ENCODE measurements at regions not wholly inside any gene's neighbourhood (a gene's known extent, or its start where the extent isn't known, plus 50 kb on each side); places are given as distances from the start of the nearest gene placed in this dataset.

DNA sequence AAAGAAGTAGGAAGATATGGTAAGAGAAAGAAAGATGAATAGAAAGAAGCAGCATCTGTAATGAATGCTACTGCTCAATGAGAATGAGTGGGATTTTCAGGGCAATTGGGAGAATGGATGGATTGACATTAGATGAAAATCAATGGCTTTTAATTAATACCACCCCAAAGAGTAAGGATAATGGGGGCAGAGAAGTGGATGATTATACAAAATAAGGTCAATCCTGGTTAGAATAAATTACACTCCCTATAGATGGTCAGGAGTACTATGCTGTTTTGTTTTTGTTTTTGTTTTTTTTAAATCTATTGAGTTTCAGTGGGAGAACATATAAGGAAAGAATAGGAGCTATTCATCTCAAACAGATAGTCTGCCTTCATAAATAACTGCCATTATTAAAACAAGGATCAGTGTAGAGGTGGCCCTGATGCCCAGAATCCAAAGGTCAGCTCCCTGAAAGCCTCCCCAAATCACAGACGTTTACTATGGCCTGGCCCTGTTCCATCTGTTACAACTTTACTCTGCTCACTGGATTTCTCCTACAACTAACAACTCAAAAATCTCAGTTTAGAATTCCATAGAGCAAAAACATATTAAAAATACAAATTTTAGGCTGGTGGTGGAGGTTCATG lies 535.4 kb upstream of the NRSN1 start:
- no peak for DNase-seq (ENCODE audit: low read depth in 4 of 4, low spot score in 3 of 4)

DNA sequence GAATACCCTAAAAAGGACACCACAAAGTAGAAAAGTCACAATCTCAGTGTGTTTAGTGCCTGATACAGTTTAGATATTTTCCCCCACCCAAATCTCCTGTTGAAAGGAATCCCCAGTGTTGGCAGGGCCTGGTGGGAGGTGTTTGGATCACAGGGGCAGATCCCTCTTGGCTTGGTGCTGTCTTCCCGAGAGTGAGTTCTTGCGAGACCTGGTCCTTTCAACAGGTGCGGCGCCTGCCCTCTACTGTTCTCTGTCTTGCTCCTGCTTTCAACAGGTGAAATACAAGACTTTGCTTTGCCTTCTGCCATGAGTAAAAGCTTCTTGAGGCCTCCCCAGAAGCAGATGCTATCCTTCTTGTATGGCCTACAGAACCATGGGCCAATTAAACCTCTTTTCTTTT lies 534.3 kb upstream of the NRSN1 start:
- DNase-seq (ENCODE audit: low read depth in 4 of 4, low spot score in 3 of 4) = no peak

DNA sequence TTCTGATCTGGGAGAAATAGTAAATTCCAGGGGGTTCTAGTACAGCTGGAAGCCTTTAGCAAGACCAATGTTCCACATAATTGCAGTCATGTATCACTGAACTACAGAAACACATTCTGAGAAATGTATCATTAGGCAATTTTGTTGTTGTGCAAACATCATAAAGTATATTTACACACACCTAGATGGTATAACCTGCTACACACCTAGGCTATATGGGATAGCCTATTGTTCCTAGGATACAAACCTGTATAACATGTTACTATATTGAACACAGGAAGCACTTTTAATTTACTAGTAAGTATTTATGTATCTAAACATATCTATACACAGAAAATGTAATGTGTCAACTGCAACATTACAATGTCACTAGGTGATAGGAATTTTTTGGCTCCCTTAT lies 525.9 kb upstream of the NRSN1 start:
- DNase-seq (ENCODE audit: low read depth in 4 of 4, low spot score in 3 of 4) = no peak

DNA sequence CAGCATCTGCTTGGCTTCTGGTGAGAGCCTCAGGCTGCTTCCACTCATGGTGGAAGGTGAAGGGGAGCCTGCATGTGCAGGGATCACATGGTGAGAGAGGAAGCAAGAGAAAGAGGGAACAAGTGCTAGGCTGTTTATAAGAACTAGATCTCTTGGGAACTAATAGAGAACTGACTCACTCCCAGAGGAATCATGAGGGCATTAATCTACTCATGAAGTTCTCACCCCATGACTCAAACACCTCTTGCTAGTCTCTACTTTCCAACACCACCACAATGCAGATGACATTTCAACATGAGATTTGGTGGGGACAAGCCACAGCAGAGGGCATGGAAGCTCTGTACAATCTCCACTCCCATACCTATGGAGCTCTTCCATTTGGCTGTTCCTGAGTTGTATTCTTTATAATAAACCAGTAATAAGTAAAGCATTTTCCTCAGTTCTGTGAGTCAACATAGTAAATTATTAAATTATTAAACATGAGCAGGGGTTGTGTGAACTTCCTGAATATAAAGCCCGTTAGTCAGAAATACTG lies 524.1 kb upstream of the NRSN1 start:
- no peak for DNase-seq (ENCODE audit: low read depth in 4 of 4, low spot score in 3 of 4)

DNA sequence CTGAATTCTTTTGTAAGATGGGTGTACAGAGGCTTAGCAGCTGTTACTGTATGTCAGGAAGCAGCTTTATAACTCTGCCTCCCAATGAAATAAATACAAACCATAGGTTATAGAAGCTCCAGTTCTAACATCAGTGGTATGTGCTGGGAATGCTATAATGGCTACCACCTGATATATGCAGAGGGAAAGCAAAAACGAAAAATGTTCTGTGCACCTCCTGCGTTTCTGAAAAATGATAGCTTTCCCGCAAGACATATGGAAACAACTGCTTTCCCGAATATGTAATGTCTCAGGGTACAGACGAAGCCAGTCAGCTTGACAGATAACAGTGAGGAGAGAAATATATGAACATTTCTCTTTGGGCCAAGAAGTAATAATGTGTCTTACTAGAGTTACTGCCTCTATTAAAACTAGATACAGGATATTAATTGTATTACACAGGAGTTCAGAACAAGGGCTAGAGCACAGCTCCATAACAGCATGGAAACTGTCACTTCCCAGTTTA lies 517.0 kb upstream of the NRSN1 start:
- DNase-seq (ENCODE audit: low read depth in 4 of 4, low spot score in 3 of 4) = peak in 3 of 4 donors; percentile 37 to 61 (median 55)

DNA sequence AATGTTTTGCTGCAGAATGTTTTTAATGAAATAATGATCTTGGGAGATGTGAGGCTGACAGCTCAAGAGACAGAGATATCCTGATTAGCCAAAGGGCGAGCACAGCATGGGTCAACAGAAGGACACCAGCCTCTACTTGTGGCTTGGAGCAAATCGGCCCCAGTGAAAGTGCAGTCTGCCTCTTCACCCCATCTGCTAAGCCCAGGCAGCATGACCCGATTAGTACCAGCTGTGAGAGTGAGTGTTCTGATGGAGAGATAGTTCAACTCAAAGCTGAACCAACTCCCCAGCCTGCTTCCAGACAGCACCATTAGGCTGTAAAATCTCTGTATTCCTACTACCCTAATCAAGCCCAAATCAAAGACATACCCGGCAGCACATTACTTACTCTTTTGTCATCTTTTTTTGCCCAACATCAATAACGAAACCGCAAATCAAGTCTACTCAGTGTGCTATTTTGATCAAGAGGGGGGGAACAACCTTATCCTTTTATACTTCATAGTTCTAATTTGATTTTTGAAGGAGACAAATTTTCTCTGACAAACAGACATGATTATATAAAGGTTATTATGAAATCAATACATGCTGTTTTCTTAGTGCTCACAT lies 514.1 kb upstream of the NRSN1 start:
- DNase-seq (ENCODE audit: low read depth in 4 of 4, low spot score in 3 of 4) = no peak

DNA sequence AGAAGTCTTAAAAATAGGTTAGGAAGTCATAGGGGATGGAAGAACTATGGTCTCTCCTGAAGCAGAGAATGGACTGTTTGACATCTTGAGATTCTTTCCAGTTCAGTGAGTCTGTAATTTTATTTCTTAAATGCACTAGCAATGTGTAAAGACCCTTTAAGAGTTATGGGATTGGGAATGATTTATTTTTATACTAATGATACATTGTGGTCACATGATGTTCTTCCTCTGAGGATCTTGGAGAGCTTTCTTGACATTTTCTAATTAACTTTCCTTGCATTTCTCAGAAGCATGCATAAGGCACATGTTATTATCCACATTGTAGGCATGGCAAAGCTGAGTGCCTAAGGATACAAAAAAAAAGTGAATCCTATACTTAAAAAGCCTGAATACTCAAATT lies 507.6 kb upstream of the NRSN1 start:
- no peak for DNase-seq (ENCODE audit: low read depth in 4 of 4, low spot score in 3 of 4)

DNA sequence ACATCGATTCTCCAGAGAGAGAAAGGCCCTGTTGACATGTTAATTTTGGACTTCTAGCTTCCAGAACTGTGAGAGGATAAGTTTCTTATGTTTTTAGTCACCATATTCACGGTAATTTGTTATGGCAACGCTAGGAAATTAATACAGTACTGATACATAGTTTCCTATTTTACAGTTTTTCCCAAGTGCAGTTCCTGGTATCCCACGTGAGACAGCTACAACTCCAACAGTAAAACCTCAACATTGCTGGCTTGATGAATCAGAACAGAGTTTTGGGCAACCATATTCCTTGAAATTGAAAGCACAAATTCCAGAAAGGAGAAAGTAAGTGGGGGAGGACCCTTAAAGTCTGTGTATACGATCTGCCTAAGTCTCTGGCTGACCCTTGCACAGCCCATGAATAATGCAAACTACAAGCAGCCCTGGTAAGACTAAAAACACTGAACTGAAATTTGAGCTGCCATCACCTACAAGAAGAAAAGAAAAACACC lies 505.1 kb upstream of the NRSN1 start:
- no peak for DNase-seq (ENCODE audit: low read depth in 4 of 4, low spot score in 3 of 4)

DNA sequence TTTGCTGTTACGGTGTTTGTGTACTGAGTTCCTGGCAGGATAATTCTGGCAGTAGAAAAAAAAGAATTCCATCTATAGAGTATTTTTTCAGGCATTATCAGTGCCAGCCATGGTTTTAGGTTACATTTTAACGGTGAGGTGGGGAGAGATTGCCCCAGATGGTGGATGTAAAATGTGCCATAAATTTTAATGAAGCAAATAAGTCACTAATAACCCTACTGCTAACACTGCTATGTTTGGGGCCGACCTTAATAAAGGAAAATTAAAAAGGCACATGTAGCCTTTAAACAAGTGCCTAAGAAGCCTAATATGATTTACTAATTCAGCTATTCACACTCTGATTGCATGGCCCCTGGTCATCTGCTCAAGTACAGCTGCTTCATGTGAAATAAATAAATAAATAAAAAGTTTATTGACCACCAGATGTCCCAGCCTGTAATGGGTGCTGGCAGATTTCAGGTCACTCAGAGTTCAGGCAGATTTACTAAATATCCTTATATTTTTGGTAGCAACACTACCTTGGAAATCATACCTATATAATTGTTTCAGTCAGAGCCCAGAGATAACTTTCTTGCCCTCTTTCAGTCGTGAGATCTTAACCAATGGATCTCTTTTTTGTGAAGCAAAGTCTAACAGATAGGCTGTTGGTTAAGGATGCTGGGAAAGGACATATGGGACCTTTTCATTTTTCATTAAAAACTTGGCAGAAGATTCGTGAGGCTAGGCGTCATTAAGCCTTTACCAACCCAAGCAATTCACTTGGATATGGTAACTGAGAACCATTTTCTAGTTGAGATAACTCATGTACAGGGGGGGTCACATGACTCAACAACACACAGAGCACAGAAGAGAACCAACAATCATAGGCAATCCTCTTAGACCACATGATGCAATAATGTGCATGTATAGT lies 495.0 kb upstream of the NRSN1 start:
- no peak for DNase-seq (ENCODE audit: low read depth in 4 of 4, low spot score in 3 of 4)

DNA sequence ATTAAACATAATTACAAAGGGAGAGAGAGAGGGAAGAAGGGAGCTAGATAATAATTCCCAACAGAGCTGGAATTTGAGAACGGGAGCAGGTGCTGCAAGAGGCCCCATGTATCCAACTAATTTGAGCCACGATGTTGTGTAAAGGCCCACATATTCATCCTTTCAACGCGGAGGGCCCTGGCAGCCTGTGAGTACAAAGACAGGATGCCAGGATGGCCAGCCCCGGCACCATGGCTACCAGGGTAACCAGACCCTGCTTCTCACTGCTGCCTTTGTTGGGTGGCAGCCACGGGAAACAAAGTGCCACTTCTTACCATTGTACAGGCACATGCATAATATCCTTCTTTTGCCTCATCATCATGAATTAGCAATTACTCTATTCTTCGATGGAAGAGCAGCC lies 492.0 kb upstream of the NRSN1 start:
- DNase-seq (ENCODE audit: low read depth in 4 of 4, low spot score in 3 of 4) = no peak

DNA sequence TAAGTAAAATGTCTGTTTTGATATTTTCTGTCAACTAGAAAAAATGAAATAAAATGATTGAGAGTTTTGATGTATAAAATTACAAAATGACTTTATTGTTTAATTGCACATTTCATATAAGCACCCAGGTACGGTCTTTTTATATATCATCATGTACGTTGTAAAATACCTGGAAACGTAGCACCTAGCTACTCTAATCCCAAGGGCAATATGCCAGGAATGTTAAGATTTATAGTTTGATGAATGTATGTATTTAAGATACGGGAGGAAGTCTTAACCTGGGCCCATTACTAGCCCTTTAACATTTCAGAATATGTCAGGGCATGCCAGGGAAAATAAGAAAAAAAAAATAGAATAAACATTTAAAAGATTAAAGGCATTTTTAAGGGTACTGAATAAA lies 490.9 kb upstream of the NRSN1 start:
- no peak for DNase-seq (ENCODE audit: low read depth in 4 of 4, low spot score in 3 of 4)

DNA sequence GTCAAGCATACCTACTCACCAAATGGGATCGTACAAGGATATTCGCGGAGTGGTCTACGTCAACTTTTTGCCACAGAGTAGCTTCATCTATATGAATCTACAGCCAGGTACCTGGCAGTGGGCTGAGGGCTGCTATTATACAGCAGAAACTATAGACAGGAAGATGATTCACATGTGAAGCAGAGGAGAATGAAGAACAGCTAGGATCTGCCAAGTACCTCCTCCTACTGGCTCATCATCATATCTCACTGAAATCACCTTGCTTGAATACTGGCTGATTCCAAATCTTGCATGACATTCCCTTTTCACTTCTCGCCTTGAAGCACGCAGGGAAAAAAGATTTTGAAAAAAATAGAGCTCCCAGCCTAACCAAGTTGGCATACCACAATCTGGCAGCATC lies 488.7 kb upstream of the NRSN1 start:
- no peak for DNase-seq (ENCODE audit: low read depth in 4 of 4, low spot score in 3 of 4)

DNA sequence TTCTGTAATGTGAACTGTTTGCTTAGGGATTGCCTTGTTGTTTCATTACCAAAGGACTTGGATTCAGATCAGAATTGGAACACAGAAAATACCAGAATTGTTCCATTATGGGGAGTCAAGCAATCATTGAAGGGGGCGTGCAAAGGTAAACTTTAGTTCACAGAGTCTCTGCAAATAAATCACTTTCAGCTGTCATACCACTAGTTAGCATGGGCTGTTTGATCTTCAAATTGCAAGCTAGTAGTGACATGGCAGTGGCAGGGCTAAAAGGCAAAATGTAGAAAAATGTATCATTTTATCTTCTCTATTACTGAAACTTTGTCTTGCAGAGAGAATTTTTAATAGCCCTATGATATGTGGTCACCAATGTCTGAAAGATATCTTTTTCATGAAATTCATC lies 483.2 kb upstream of the NRSN1 start:
- no peak for DNase-seq (ENCODE audit: low read depth in 4 of 4, low spot score in 3 of 4)

DNA sequence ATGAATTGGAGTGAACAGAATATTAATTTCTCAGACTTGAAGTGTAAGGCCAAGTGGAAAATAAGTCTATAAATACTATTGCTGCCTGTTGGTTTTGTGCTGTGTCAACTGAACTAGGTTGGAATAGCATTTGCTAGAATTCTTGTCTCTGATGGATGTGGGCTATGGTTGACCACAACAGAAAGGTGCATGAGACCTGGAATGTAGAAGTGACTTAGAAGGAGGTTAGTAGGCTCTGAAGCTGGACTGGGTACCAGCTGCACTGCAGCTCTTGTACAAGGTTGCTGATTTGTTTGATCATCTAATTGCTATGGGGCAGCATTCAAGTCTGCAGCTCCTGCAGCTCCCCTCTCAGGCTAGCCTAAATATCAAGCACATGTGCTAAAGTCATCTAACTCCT lies 479.0 kb upstream of the NRSN1 start:
- no peak for DNase-seq (ENCODE audit: low read depth in 4 of 4, low spot score in 3 of 4)

DNA sequence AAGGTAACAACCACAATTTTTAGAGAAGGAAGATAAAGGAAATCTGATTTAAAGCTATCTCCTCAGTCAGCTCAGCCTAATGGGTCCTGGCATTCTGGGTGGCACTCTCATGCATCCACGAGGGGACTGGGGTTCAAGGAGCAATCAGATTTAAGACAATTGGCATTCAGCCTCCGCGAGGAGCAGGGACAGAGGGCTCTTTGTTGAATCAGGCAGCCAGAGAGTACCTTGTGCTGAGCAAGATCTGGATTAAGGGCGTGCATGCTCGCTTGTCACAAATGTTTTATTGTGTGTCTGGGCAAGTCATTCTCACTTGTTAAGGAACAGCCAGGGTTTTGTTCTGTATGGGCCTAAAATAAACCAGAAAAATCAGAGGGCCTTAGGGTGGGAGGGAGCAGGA lies 475.3 kb upstream of the NRSN1 start:
- no peak for DNase-seq (ENCODE audit: low read depth in 4 of 4, low spot score in 3 of 4)

DNA sequence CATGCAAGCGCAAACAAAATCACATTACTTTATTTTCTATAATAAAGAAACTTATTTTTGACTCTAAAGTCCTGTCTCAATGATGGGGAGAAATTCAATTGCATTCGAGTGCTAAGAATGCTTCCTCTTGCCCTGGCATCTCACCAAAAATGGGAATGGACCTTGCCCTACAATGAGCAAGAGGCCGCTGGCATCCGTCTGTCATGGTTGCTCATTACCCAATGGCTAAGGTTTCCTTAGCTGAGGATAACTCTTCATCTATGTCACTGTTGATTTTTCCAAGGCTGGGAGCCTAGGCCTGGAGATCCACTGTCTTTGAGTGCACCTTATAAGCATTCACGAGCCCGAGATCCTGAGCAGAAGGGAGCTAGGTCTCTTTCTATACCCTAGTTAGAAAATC lies 471.3 kb upstream of the NRSN1 start:
- DNase-seq (ENCODE audit: low read depth in 4 of 4, low spot score in 3 of 4) = no peak

DNA sequence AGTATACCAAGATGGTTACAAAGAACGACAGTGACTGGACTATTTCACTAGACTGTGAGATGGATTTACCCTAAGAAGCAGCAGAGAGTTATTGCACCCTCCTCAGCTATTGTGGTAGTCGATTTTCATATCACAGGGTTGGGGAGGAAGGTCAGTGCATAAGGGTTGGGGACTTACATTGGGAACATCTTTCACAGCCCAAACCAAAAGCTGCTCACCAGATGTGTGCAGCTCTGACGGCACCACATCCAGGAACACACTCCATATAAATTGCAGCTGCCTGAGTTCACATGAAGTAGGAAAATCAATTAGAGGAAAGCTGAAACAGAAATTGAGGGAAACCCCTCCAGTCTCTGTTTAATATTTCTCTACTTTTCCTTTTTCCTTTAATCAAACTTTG lies 470.5 kb upstream of the NRSN1 start:
- DNase-seq (ENCODE audit: low read depth in 4 of 4, low spot score in 3 of 4) = no peak

DNA sequence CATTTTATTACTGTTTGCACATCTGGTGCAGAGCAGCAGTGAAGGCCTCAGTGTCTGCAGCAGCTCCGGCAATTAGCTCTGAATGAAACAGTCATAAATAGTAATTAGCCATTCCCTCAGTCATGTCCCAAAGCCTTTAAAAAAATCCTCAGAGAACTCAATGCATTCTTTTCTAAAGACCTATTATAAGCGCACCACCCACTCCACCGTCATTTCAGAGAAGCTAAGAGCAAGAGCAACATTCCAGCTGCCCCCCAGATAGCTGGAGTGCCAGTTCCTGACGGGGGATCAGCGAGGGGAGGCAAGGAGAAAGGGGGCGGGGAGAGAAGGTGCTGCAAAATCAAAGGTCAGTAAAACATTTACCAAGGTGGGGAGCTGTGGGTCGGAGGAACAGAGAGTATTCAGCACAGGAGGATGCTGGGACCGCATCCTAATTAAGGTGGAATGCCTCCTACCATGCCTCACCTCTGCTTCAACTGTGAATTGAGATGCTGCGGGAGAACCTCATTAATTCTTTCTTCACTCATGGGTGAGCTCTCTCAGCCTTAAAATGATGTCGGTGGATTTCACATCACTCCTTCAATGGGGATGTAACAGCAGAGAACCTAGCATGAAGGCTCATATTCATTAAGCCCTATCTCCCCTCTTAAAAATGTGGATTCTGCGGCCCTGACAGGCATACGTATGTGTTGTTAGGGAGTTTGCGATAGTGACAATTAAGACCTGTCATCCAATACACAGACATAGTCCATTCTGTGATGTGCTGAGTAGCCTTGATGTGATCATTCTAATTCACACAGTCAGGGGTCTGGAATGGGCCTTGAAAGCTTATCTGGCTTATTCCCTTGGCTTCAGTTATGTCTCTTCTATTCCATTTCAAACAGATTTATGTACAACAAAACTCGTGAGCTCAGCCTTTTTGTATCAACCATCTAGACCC lies 469.5 kb upstream of the NRSN1 start:
- DNase-seq (ENCODE audit: low read depth in 4 of 4, low spot score in 3 of 4) = peak in 1 of 4 donors; percentile 20

DNA sequence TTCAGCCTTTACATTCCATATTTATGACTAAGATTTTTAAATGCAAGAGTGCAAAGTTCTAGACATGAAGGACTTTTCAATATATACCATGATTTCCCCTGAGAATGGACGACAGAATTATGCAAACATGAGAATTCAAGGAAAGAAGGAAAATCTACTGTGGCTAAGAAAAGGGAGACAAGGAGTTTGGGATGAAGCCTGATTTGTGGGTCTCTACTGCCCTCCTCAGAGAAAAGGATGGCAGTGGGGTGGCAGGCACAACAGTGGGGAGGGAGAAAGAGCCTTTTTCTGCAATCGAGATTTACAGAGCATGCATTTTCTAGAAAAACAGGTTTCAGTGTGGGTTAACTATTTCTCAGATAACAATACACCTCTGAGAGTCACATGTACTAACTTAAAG lies 466.9 kb upstream of the NRSN1 start:
- DNase-seq (ENCODE audit: low read depth in 4 of 4, low spot score in 3 of 4) = peak in 3 of 4 donors; percentile 47 to 51 (median 48)

DNA sequence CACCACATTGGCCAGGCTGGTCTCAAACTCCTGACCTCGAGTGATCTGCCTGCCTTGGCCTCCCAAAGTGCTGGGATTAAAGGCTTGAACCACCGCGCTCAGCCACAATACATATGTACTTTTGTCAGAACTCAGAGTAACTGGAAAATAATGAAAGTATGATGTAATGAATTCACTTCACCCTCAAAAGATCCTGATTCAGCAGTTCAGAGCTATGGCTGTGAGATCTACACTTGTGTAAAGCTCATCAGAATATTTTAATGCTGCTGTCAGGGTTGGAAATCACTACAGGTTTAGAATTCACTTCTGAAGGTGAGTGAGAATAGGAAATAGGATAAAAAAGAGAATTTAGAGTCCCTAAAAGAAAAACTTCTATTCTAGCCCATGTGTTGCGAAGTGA lies 464.5 kb upstream of the NRSN1 start:
- DNase-seq (ENCODE audit: low read depth in 4 of 4, low spot score in 3 of 4) = no peak
